ENCODE measurements at regions not wholly inside any gene's neighbourhood (a gene's known extent, or its start where the extent isn't known, plus 50 kb on each side); places are given as distances from the start of the nearest gene placed in this dataset.

GRCh38 chr12:46908936-46909635, 83.3 kb upstream of the SLC38A4 start:
- no peaks in the 10 kb centered on the region for H3K27me3 ChIP-seq (ENCODE audit: insufficient read depth, low read length)
- no peaks in the 10 kb centered on the region for H3K9me3 ChIP-seq (ENCODE audit: control insufficient read depth, low read depth, low read length)
- no peak overlapping the region for H3K56ac ChIP-seq (ENCODE audit: insufficient read length, low read depth, low read length)
- no peaks in the 10 kb centered on the region for H3K79me2 ChIP-seq (ENCODE audit: insufficient read depth, low read length)
- no peak overlapping the region for H2BK20ac ChIP-seq (ENCODE audit: low read depth, low read length, poor library complexity, severe bottlenecking)
- no peak overlapping the region for H2AK5ac ChIP-seq (ENCODE audit: insufficient read length, low read length)
- peaks cover 0 to 3% of the 10 kb centered on the region in 2 experiments; a peak in 1 of 4 replicates for H3K4me1 Mint-ChIP-seq
- no peak overlapping the region for H2BK12ac ChIP-seq (ENCODE audit: insufficient read length, low read depth, low read length)
- H4K20me1 ChIP-seq (ENCODE audit: control insufficient read depth, insufficient read depth, insufficient read length), result no peaks in the 10 kb centered on the region
- H2AFZ ChIP-seq (ENCODE audit: low read length), result no peak overlapping the region
- no peak overlapping the region for H3K9ac ChIP-seq (ENCODE audit: extremely low read depth, insufficient read length, low read length)
- H4K5ac ChIP-seq (ENCODE audit: insufficient read length, low read depth, low read length), result no peak overlapping the region
- H3K4me1 ChIP-seq (ENCODE audit: insufficient read depth, low read length), result no peaks in the 10 kb centered on the region
- H3K23me2 ChIP-seq (ENCODE audit: insufficient read length, low read depth, low read length, poor library complexity, severe bottlenecking), result no peaks in the 10 kb centered on the region
- no peaks in the 10 kb centered on the region for H3K27me3 Mint-ChIP-seq (ENCODE audit: low read depth)
- no peak overlapping the region for H3K27ac ChIP-seq (ENCODE audit: insufficient read length, low read depth, low read length)
- H3K9me3 Mint-ChIP-seq, result peaks cover 0 to 5% of the 10 kb centered on the region in 2 experiments; a peak in 3 of 5 replicates
- H3K18ac ChIP-seq (ENCODE audit: insufficient read length, low read depth, low read length), result no peak overlapping the region
- H3K23ac ChIP-seq (ENCODE audit: insufficient read length, low read depth, low read length), result no peak overlapping the region
- no peak overlapping the region for H2BK15ac ChIP-seq (ENCODE audit: low read depth, low read length)
- H3K36me3 Mint-ChIP-seq (ENCODE audit: insufficient read depth in 1 of 3, low read depth in 3 of 3), result peaks cover 0 to 4% (median 0%) of the 10 kb centered on the region in 3 experiments; a peak in 1 of 7 replicates
- no CpG with 5 or more reads among the region's 6 CpGs for WGBS (ENCODE audit: extremely low coverage, insufficient read length, low lambda C conversion rate)
- H3K14ac ChIP-seq (ENCODE audit: insufficient read depth, low read length), result no peak overlapping the region
- no peaks in the 10 kb centered on the region for H3K79me1 ChIP-seq (ENCODE audit: insufficient read depth, low read depth, low read length, poor library complexity, severe bottlenecking)
- no peak overlapping the region for H3K4ac ChIP-seq (ENCODE audit: low read depth, low read length)
- DNase-seq, result no peak
- no peak overlapping the region for H4K91ac ChIP-seq (ENCODE audit: insufficient read length, low read depth, low read length)
- H2BK120ac ChIP-seq (ENCODE audit: low read depth, low read length, poor library complexity, severe bottlenecking), result no peak overlapping the region
- H3K4me3 Mint-ChIP-seq, result no peak overlapping the region
- no peak overlapping the region for H4K8ac ChIP-seq (replicated peaks; ENCODE audit: insufficient read length, low read depth, low read length)
- H3K27ac Mint-ChIP-seq, result no peak overlapping the region; a peak in 1 of 7 replicates
- H2BK5ac ChIP-seq (ENCODE audit: insufficient read length, low read length), result no peak overlapping the region
- TF ChIP-seq CTCF (conservative IDR thresholded peaks at IDR 0.05), result no peak
- no peak overlapping the region for H3T11ph ChIP-seq (ENCODE audit: low read length)
- no peak overlapping the region for H3K4me2 ChIP-seq (ENCODE audit: insufficient read depth, insufficient read length, low read length)

Data from H9 (cell line).